Activated CD4-positive, alpha-beta memory T cell treated with anti-CD3 and anti-CD28 coated beads, Interleukin-2, amount 10 ng/mL, durations not matched to agents 7 days and 5 days (primary cell): ENCODE measurements at regions not wholly inside any gene's neighbourhood (a gene's known extent, or its start where the extent isn't known, plus 50 kb on each side); places are given as distances from the start of the nearest gene placed in this dataset.

Experiments
- CTCF ChIA-PET: fragments of 350-600 bp; sonication (Branson Sonifier 250); formaldehyde crosslinking; loops from one replicate; lab custom pipeline; 2021; ENCODE audit warnings: antibody characterized with exemption, inconsistent platforms; lab: Charles Lee
- POLR2A ChIA-PET: fragments of 350-600 bp; sonication (Branson Sonifier 250); formaldehyde crosslinking; loops from one replicate; lab custom pipeline; 2021; ENCODE audit warnings: antibody characterized with exemption; lab: Charles Lee
- DNase-seq: peaks from one replicate; pipeline ENCODE4 v3.0.0-alpha.2; 2020
- H3K27ac Mint-ChIP-seq: one replicate; pipeline ENCODE4 v1.8.0; 2021; ENCODE audit warnings: mild to moderate bottlenecking, mixed read lengths
- H3K27me3 Mint-ChIP-seq: one replicate; pipeline ENCODE4 v1.8.0; 2021; ENCODE audit warnings: mixed read lengths
- H3K36me3 Mint-ChIP-seq: one replicate; pipeline ENCODE4 v1.8.0; 2021; ENCODE audit warnings: low read depth, mixed read lengths
- H3K4me1 Mint-ChIP-seq: one replicate; pipeline ENCODE4 v1.8.0; 2021; ENCODE audit warnings: mixed read lengths
- H3K4me3 Mint-ChIP-seq: one replicate; pipeline ENCODE4 v1.8.0; 2021; ENCODE audit warnings: mild to moderate bottlenecking, mixed read lengths
- H3K9me3 Mint-ChIP-seq: one replicate; pipeline ENCODE4 v1.8.0; 2021; ENCODE audit warnings: mixed read lengths

GRCh38 chr11:127338380-127339259, 338.1 kb upstream of the KIRREL3 start:
- Mint-ChIP-seq H3K27me3 (no peaks in the 10 kb centered on the region), H3K4me3 (no peak overlapping the region), H3K36me3 (no peaks in the 10 kb centered on the region), H3K27ac (no peak overlapping the region), H3K4me1 (no peaks in the 10 kb centered on the region), H3K9me3 (peaks cover under 1% of the 10 kb centered on the region)
- no peak for DNase-seq
- CTCF ChIA-PET = no interaction called here
- POLR2A ChIA-PET = no interaction called here

- DNase-seq = no peak
- no peaks in the 10 kb centered on the region for H3K36me3 Mint-ChIP-seq
- CTCF ChIA-PET = no interaction called here
- no peaks in the 10 kb centered on the region for H3K27me3 Mint-ChIP-seq
- POLR2A ChIA-PET = no interaction called here
- H3K4me3 Mint-ChIP-seq = no peak overlapping the region
- H3K27ac Mint-ChIP-seq = no peak overlapping the region
- H3K4me1 Mint-ChIP-seq = no peaks in the 10 kb centered on the region
- H3K9me3 Mint-ChIP-seq = peaks cover 7% of the 10 kb centered on the region
These were observed 333.9 kb upstream of the KIRREL3 start for GRCh38 chr11:127334466-127334865.

- Mint-ChIP-seq H3K27me3 (no peaks in the 10 kb centered on the region), H3K9me3 (peaks cover 7% of the 10 kb centered on the region), H3K4me3 (no peak overlapping the region), H3K4me1 (no peaks in the 10 kb centered on the region), H3K27ac (no peak overlapping the region), H3K36me3 (no peaks in the 10 kb centered on the region)
- POLR2A ChIA-PET = no interaction called here
- CTCF ChIA-PET = no interaction called here
- DNase-seq = no peak
These were observed 332.3 kb upstream of the KIRREL3 start for GRCh38 chr11:127332896-127333295.

- Mint-ChIP-seq H3K36me3 (no peaks in the 10 kb centered on the region), H3K4me1 (no peaks in the 10 kb centered on the region), H3K9me3 (peaks cover 7% of the 10 kb centered on the region), H3K27me3 (no peaks in the 10 kb centered on the region), H3K4me3 (no peak overlapping the region), H3K27ac (no peak overlapping the region)
- ChIA-PET POLR2A (no interaction called here), CTCF (no interaction called here)
- no peak for DNase-seq
These were observed 329.5 kb upstream of the KIRREL3 start for GRCh38 chr11:127330044-127330443.

- Mint-ChIP-seq H3K27me3 (no peaks in the 10 kb centered on the region), H3K9me3 (no peaks in the 10 kb centered on the region), H3K27ac (no peak overlapping the region), H3K4me3 (no peak overlapping the region), H3K4me1 (no peaks in the 10 kb centered on the region), H3K36me3 (no peaks in the 10 kb centered on the region)
- DNase-seq = no peak
- ChIA-PET POLR2A (no interaction called here), CTCF (no interaction called here)
These were observed 307.7 kb upstream of the KIRREL3 start for GRCh38 chr11:127308291-127308690.

GRCh38 chr11:127307700-127308099, 307.1 kb upstream of the KIRREL3 start:
- Mint-ChIP-seq H3K27me3 (no peaks in the 10 kb centered on the region), H3K4me3 (no peak overlapping the region), H3K4me1 (no peaks in the 10 kb centered on the region), H3K27ac (no peak overlapping the region), H3K36me3 (no peaks in the 10 kb centered on the region), H3K9me3 (no peaks in the 10 kb centered on the region)
- DNase-seq = no peak
- POLR2A ChIA-PET = no interaction called here
- CTCF ChIA-PET = no interaction called here

GRCh38 chr11:127304634-127305033, 304.1 kb upstream of the KIRREL3 start:
- no peak for DNase-seq
- CTCF ChIA-PET = no interaction called here
- H3K9me3 Mint-ChIP-seq = no peaks in the 10 kb centered on the region
- no peak overlapping the region for H3K27ac Mint-ChIP-seq
- no peaks in the 10 kb centered on the region for H3K36me3 Mint-ChIP-seq
- POLR2A ChIA-PET = no interaction called here
- H3K4me3 Mint-ChIP-seq = no peak overlapping the region
- H3K27me3 Mint-ChIP-seq = no peaks in the 10 kb centered on the region
- H3K4me1 Mint-ChIP-seq = no peaks in the 10 kb centered on the region

GRCh38 chr11:127288926-127289325, 288.4 kb upstream of the KIRREL3 start:
- Mint-ChIP-seq H3K4me1 (no peaks in the 10 kb centered on the region), H3K36me3 (no peaks in the 10 kb centered on the region), H3K4me3 (no peak overlapping the region), H3K9me3 (peaks cover 4% of the 10 kb centered on the region), H3K27ac (no peak overlapping the region), H3K27me3 (no peaks in the 10 kb centered on the region)
- no peak for DNase-seq
- ChIA-PET CTCF (no interaction called here), POLR2A (no interaction called here)

- H3K4me1 Mint-ChIP-seq = no peaks in the 10 kb centered on the region
- H3K4me3 Mint-ChIP-seq = no peak overlapping the region
- POLR2A ChIA-PET = no interaction called here
- DNase-seq = no peak
- CTCF ChIA-PET = no interaction called here
- H3K36me3 Mint-ChIP-seq = no peaks in the 10 kb centered on the region
- no peak overlapping the region for H3K27ac Mint-ChIP-seq
- H3K9me3 Mint-ChIP-seq = no peaks in the 10 kb centered on the region
- H3K27me3 Mint-ChIP-seq = no peaks in the 10 kb centered on the region
These were observed 281.0 kb upstream of the KIRREL3 start for GRCh38 chr11:127281534-127281933.

- Mint-ChIP-seq H3K27ac (no peak overlapping the region), H3K4me3 (no peak overlapping the region), H3K27me3 (no peaks in the 10 kb centered on the region), H3K36me3 (no peaks in the 10 kb centered on the region), H3K4me1 (no peaks in the 10 kb centered on the region), H3K9me3 (peaks cover 3% of the 10 kb centered on the region)
- CTCF ChIA-PET = no interaction called here
- DNase-seq = no peak
- POLR2A ChIA-PET = no interaction called here
These were observed 275.2 kb upstream of the KIRREL3 start for GRCh38 chr11:127275774-127276173.

- Mint-ChIP-seq H3K36me3 (no peaks in the 10 kb centered on the region), H3K27me3 (no peaks in the 10 kb centered on the region), H3K4me3 (no peak overlapping the region), H3K4me1 (no peaks in the 10 kb centered on the region), H3K27ac (no peak overlapping the region), H3K9me3 (peaks cover 3% of the 10 kb centered on the region)
- ChIA-PET POLR2A (no interaction called here), CTCF (no interaction called here)
- DNase-seq = no peak
These were observed 273.7 kb upstream of the KIRREL3 start for GRCh38 chr11:127274328-127274676.

GRCh38 chr11:127273593-127274327, 273.2 kb upstream of the KIRREL3 start:
- Mint-ChIP-seq H3K4me3 (no peak overlapping the region), H3K27me3 (no peaks in the 10 kb centered on the region), H3K9me3 (peaks cover 3% of the 10 kb centered on the region), H3K36me3 (no peaks in the 10 kb centered on the region), H3K4me1 (no peaks in the 10 kb centered on the region), H3K27ac (no peak overlapping the region)
- POLR2A ChIA-PET = no interaction called here
- no peak for DNase-seq
- CTCF ChIA-PET = no interaction called here

- no peaks in the 10 kb centered on the region for H3K4me1 Mint-ChIP-seq
- DNase-seq = no peak
- no peak overlapping the region for H3K27ac Mint-ChIP-seq
- H3K36me3 Mint-ChIP-seq = no peaks in the 10 kb centered on the region
- peaks cover 3% of the 10 kb centered on the region for H3K9me3 Mint-ChIP-seq
- H3K4me3 Mint-ChIP-seq = no peak overlapping the region
- no peaks in the 10 kb centered on the region for H3K27me3 Mint-ChIP-seq
- ChIA-PET POLR2A (no interaction called here), CTCF (no interaction called here)
These were observed 270.3 kb upstream of the KIRREL3 start for GRCh38 chr11:127270851-127271250.

- no peak overlapping the region for H3K27ac Mint-ChIP-seq
- H3K36me3 Mint-ChIP-seq = no peaks in the 10 kb centered on the region
- no peaks in the 10 kb centered on the region for H3K4me1 Mint-ChIP-seq
- H3K27me3 Mint-ChIP-seq = no peaks in the 10 kb centered on the region
- H3K4me3 Mint-ChIP-seq = no peak overlapping the region
- peaks cover 3% of the 10 kb centered on the region for H3K9me3 Mint-ChIP-seq
- no peak for DNase-seq
- ChIA-PET POLR2A (no interaction called here), CTCF (no interaction called here)
These were observed 269.3 kb upstream of the KIRREL3 start for GRCh38 chr11:127269911-127270310.
